GM19238 (cell line): ENCODE measurements at regions not wholly inside any gene's neighbourhood (a gene's known extent, or its start where the extent isn't known, plus 50 kb on each side); places are given as distances from the start of the nearest gene placed in this dataset.

Experiments
- DNase-seq: peaks from one replicate; pipeline ENCODE4 v3.0.0; 2011; ENCODE audit warnings: low spot score; ENCODE audit not compliant: insufficient read length

DNA sequence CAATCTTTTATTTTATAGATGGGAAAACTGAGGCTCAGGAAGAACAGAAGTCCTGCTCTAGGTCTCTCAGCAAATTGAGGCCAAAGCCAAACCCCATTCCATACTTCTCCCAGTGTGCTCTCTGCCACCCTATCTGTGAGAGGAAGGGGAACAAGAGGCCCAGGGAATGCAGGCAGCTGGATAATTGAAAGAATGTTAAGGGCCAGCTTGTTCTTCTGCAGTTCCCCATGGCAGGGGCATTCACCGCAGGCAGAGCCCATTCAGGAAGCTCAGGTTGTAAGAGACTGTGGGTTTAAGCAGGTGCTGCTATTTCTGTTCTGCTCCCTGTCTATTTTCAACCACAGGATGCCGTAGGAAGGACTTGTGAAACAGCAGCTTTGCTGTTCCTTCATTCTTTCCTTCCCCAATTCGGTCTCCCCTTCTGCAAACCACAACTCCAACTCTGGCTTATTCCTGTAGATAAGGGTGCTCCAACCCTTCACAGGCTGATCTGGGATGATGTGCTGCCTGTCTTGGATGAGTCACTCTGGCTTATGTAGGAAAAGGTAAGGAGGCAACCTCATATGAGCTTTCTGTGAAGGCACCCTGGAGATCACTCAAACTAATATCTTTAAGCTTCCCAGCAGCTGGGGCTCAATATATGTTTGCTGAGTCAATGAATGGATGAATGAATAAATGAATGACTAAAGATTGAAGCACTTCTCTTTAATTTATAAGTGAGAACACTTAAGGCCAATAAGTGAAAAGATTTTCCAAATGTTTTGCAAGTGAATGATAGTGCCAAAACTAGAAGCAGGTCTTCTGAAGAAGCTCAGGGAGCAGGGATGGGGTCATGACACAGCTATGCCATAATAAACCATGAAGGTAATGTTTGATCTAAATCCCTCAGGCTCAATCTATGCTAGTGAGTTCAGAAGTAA is 377.6 kb downstream of the BRINP1 start:
- no peak for DNase-seq

DNA sequence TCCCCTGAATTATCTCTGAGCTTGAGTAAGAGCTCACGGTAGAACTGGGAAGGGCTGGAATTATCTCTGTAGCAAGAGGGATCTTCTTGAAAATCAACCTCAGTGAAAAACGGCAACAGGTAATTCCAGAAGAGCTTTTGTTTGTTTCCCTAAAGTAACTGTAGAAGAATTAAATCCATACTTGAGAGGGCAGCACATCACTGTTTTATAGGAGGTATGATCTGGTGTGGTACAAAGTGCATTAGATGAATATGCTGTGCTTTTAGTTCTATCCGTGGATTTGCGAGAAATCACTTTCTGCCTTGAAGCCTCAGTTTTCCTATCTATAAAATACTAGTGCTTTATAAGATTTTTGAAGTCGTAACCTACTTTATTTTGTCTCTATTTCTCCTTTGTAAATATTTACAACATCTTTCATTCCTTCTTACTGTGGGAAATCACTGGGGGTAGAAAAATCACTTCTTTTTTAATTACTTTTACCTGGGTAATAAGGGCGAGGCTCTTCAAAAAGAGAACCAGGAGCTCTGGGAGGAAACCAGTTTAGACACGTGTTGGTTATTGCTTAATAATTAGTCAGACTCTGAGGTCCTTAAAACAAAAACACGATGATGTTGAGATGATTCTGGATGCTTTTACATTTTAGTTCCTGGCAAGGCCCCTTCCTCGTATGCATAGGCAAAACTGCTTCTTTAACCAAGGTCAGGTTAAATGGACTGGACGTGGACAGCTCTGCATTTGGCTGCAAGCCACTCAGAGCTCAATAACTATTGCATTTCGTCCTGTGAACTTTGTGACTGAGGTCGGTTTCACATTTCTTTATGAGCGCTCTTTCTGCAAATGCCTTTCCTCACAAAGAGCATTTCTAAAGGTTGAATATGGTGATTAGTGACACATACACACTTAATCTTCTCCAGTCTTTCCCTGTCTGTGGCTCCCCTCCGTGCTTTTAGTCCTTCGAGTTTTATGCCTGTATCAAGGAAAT is 376.1 kb downstream of the BRINP1 start:
- no peak for DNase-seq

DNA sequence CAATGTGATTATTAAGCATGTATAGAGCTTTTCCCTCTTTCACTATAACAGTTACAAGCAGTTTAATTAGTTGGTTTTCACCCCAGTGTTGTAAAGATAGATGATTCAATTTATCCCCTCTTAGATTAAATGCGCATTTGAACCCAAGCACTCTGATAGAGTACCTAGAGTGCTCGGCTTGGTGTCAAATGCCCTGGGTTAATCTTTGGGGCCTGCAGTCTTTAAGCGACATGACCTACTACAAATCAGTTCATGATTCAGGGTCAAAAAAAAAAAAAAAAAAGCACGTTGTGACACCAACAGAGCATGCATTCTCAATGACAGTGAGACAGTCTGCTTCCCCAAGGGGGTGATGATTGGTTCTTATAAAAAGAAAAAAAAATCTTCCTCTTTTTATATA is 375.3 kb downstream of the BRINP1 start:
- no peak for DNase-seq

DNA sequence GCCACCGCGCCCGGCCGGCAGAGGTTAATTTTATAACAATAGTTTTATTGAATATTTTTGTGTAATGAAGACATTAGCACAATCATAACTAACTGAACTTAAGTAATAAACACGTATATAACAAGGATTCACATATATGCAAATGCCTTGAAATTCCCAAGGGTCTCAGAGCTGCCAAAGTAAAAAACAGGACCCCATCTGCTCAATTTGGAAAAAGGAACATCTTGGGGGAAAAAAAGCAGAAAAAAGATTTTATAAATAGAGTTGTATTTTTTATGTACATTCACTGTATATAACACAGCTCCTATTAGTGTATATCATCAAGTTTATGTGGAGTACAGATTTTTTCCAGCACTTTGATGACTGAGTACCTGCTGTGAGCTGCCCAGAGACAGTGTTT is 366.7 kb downstream of the BRINP1 start:
- DNase-seq = no peak

DNA sequence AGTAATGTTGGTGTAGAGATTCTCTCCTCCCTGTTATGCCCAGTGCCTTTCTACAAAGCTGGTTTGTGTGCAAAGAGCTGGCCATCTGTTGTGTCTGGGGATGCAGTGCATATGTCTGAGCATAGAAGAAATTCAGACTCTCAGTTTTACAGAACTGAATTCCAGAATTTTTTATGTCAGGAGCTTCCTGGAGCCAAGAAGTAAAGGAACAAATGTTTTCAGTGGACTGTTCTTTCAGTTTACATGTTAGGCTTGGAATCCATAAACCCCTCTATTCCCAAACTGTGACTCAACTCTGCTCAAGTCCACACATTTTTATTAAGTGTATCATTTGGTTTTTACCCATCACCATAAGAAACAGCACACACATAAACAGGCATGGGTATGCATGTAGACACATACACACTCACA is 366.0 kb downstream of the BRINP1 start:
- DNase-seq = no peak

DNA sequence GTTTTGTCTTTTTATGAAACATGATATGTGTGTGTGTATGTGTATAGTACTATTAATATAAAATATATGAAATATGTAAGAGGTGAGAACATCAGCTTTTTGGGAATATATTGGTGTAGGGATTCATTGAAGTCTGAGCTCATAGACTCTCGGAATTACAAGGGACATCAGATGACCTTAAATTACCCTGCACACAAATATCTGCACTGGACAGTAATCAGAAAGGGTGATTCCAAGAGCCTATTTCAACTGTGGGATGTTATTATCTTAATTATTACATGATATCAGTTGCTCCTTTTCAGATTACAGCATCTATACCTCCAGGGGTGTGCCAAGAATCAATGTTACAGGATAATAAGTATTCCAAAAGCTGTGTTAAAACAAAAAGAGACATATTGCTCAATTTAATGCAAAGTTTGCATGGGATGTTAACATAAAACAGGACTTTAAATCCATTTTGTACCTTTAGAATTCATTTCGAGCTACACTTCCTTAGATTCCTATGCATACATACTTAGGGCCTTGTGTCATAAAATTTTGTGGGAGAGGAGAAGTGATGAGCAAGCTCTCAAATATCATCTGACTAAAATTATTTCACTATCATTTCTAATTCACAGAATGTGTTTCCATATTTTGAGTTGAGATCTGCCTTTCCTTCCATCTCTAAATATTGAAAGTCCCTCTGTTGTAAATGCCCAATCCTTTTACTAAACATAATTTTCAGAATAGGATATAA is 365.2 kb downstream of the BRINP1 start:
- no peak for DNase-seq

DNA sequence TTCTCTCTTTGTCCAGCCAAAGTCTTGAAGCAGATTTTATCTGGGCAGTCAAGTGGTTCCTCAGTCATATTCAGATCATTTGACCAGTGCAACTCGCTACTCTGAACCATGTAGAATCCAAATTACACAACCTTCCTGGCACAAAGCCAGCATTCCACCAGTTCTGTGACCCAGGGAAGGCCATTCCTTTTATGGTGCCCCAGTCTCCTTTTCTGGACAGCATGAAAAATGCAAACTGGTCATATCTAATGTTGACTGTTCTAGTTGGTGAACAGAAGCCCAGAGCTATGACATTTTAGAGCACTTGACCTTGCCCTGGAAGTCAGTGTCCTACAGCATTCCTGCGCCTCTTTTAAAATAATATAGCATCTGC is 364.6 kb downstream of the BRINP1 start:
- DNase-seq = no peak

DNA sequence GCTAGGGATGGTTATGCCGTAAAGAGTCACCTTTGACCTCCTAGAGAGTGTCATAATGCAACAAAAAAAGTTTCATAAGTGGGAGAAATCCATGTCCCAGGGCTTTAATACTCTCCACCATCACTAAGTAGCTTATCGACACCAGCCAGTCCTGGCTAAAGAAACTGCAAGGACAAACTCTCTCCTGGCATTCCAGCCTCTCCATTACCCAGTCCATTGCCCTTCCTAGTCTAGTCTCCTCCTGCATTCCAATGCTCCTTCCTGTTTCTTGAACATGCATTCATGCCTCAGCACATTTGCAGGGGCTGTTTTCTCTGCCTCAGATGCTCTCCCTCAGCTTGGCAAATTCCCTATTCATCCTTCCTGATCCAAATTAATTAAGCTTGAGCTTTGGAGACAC is 364.1 kb downstream of the BRINP1 start:
- DNase-seq = no peak

DNA sequence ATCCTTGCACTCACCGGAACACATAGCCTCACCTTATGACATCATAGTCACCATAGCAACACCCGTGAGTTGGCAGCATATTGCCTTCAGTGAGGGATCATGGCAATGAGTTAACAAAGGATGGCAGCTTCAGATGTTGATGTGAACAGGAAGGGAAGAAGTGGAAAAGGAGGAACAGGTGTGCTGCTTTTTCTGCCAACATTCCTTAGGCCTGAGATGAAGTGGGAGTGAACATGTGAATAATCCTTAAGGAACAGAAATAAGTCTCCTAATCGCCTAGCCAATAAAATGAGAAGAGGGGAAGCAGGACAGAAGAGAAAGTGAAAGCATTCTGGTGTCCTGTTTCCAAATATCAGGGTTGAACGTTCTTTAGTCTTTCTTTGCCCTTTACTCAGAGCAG is 360.0 kb downstream of the BRINP1 start:
- DNase-seq = no peak

DNA sequence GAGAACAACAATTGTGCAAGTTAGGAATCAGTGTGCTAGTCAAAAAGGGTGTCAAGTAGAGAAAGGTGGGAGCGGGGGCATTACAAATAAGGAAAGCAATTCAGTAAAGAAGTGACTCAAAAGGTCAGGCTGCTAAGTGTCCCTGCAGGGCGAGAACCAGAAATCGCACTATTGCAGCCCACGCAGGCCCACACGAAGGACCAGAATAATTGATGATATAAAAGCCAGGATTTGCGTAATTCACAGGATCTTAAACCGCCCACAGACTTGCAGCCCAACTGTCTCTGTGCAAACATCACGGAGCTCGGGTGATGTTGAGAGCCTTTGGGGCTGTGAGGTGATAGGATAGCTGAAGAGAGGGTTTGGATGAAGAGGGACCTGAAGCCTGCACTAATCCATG is 349.0 kb downstream of the BRINP1 start:
- DNase-seq = no peak

DNA sequence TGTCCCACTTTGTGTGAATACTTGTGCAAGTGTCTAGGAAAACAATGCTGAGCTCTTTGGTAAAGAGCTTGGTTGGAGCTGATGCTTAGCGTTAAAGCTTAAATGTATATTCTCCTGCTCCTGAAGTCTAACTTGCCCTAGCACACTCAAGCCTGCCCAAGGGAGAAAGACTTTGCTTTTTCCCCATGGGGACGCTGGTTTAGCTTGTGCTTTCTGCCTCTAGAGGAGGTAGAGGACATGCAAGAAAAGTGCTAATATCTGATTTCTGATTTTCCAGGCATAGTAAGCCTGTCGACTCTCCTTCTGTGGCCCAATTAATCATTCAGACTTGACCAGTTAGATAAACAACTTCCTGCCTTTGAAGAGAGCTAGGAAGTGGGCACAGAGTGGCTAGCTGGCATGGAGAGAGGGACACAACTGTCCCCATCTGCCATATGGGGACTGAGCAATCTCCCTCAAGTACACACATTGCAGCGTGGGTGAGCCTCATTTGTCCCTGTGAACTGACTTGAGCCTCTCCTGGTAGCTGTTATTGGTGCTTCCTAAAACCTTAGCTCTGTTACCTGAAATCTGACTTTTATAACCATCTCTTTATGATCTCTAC is 348.4 kb downstream of the BRINP1 start:
- DNase-seq = no peak

DNA sequence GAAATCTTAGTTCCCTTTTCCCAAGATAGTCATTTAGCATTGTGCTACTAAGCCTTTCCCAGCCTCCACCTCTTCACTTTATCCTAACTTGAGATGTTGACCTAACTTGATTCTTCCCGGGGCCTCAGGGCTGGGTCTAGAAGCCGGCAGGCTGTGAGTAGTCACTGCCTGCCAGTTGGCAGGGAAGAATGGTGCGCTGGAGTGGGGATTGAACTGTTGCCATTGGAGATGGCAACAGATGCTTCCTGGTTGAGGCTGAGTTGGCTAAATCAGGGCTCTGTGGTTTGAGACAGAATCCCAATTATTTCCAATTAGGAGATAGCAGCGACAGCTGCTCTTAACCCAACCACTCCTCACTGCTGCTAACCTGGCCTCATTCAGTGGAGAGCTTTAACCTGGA is 343.1 kb downstream of the BRINP1 start:
- no peak for DNase-seq

DNA sequence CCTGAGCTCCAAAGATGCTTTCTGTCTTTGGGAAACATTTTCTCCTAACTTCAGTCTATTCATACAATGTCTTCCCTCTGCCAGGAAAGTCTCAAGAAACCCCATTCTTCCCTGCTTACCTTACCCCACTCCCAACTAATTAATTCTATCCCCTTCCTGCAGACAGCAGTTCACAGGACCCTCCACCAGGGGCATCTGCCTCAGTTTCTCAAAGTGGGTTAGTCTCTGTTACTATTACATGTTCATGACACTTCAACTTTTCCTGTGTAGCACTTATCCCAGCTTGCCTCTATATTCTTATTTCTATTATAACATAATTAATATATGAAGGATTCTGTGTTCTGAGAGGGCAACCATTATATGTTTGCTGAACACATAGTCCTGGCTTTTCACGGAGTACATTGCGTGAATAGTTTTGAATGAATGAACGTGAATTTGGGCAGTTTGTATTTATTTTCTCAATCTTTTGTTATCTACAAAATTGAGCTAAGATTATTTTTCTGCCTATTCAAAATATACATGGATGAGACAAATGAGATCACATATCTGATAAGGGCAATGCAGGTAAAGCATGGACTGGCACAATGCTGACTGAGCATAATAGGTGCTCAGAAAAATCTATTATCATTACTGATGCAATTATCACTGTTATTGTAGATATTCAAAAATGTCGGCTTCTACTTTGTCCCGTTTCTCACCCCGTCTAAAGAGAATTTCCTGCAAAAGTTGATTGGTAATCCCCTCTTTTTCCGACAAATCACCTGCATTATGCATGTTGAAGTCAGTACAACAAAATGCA is 341.1 kb downstream of the BRINP1 start:
- no peak for DNase-seq

DNA sequence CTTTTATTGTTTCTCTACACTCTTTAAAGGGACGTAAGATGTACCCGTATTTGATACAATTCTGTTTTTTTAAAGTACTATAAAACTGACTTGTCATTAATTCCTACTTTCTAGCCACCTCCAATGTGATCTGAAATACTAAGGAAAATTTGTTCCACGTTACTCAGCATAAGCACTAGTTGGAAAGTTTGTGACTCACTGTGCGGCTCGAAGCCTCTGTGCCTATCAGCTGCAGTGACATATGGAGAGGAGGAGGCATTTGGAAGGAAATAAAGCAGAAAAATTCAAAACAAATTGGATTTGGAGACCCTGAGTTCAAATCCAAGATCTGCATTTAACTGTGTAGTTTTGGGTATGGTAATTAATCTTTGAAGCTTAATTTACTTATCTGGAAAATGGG is 339.3 kb downstream of the BRINP1 start:
- DNase-seq = no peak

DNA sequence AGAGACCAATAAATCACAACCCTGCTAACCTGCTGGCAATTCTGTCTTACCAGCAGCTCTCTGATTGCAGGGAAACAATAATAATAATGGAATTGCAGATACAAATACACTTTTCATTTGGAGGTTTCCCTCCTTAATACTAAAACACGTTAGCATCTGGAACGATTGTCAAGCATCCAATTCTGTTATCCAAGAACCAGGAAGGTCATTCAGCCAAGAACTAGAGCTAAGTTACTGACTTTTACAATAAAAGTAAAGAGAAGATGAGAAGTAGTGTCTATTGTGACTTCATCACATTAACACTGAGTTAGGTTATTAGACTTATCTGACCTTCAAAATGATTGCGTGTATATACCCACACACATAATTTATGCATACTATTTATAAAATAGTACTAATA is 335.6 kb downstream of the BRINP1 start:
- no peak for DNase-seq

DNA sequence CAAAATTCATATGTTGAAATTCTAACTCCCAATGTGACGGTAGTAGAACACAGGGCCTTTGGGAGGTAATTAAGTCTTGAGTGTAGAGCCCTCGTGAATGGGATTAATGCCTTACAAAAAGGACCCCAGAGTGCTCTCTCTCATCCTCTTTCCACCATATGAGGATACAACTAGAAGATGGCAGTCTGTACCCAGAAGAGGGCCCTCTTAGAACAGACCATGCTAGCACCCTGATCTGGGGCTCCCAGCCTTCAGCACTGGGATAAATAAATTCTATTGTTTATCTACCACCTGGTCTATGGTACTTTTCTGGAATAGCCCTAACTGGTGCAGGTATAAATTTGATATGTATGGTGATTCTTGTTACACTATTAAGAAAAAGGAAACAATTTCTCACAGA is 332.3 kb downstream of the BRINP1 start:
- no peak for DNase-seq

DNA sequence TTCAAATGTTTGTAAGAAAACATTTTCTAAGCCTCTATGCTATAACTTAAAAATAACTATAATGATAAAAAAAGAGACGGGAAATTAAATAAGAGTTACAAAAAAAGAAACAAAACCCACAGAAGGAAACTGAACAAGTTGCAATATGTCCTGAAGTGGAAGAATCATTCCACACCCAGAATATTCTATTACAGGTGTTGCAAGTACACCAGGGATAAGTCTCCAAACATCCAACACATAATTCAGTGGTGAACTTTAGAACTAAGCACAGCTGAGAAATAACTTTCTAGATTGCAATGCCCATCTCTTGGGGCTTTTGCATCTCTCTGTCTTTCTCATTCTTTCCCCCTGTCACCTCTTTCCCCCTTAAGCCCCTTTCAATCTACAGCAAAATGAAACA is 325.2 kb downstream of the BRINP1 start:
- DNase-seq = no peak

DNA sequence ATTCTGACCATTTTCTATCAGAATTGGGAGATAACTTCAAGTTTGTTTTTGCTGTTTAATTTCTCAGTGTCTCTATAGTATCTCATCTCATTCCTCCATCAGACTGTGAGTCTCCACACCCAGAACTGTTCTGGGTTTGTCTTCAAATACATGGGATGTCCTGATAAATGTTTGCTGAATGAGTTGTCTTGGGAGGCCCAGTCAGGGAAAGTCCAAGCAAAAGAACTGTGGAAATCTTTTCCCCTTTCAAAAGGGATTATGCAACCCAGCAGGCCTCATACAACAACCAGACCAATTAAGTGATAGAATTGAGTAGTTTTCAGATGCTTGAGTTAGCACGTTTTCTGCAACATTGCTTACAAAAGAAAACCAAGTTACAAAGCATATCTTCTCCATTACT is 324.4 kb downstream of the BRINP1 start:
- DNase-seq = no peak

DNA sequence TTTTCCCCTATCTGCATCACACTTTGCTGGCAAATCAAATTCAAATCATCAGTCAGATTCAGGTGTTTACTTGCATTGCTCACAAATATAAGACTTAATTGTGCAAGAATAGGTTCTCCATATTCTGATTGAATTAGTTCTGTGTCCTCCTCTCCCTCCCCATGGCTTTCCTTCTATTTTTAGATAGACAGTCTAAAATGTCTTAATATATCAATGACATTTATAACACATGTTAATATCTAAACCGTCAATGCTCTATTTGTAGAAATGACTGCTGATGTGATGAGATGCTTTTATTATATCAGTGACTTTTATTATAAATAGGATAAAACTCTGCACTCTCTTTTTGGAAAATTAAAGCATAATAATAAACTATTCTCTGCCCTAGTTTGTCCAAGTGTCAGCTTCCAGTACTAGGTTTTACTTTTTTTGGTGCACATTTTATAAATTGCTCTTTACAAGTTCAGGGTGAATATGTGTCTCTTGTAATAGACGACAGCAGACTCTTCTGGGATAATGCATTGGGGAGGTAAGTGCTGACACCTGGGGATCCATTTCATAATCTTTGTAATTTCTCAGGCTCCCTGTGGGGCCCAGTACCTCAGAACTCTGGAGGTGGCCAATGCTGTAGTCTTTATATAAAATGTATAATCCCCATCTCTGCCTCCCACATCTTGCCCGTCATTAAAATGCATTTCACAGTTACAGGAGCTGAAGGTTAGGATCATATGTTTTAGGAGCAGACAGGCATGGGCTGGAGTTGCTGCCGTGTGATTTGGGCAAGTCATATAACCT is 321.5 kb downstream of the BRINP1 start:
- no peak for DNase-seq

DNA sequence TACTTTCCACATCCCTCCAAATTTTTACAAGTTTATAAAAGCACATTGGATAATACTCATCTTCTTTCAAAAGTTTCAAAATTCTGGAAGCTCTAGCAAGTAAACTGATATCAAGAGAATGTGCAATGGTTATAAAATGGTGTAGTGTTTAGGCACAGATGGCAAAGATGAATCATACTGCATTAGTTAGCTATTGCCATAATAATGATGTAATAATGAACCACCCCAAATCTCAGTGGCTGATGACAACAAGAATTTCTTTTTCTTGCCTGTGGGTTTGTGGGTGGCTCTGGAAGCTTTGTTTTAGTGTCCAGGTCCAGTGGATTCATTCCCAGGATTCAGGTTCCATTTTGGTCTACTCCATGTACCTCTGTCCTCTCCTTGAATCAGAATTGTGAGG is 319.0 kb downstream of the BRINP1 start:
- no peak for DNase-seq
